Calu3 (cell line): ENCODE measurements at regions not wholly inside any gene's neighbourhood (a gene's known extent, or its start where the extent isn't known, plus 50 kb on each side); places are given as distances from the start of the nearest gene placed in this dataset.

Experiments used
- BruUV-seq: library from RNA; stranded (reverse); fragments of 400-500 nt; replicated peaks from 2 replicates; lab custom pipeline; 2021; lab: Mats Ljungman, UMichigan
- CTCF ChIA-PET: fragments of 300-600 bp; sonication (Branson Sonifier 250); formaldehyde crosslinking; loops from one replicate; lab custom pipeline; 2022; ENCODE audit warnings: antibody characterized with exemption; lab: Charles Lee
- DNase-seq: peaks from one replicate; pipeline ENCODE4 v3.0.0; 2022
- H3K27ac Mint-ChIP-seq: one replicate; pipeline ENCODE4 v1.8.0; 2022; ENCODE audit warnings: mixed read lengths; ENCODE audit not compliant: unreplicated experiment
- H3K27me3 Mint-ChIP-seq: one replicate; pipeline ENCODE4 v1.8.0; 2022; ENCODE audit warnings: mixed read lengths; ENCODE audit not compliant: unreplicated experiment
- H3K36me3 Mint-ChIP-seq: one replicate; pipeline ENCODE4 v1.8.0; 2022; ENCODE audit warnings: mild to moderate bottlenecking, moderate library complexity, mixed read lengths; ENCODE audit not compliant: insufficient read depth, unreplicated experiment
- H3K4me1 Mint-ChIP-seq: one replicate; pipeline ENCODE4 v1.8.0; 2022; ENCODE audit warnings: mild to moderate bottlenecking, low read depth, mixed read lengths; ENCODE audit not compliant: unreplicated experiment
- H3K4me3 Mint-ChIP-seq: one replicate; pipeline ENCODE4 v1.8.0; 2022; ENCODE audit warnings: mild to moderate bottlenecking, low read depth, moderate library complexity, mixed read lengths; ENCODE audit not compliant: unreplicated experiment
- H3K9me3 Mint-ChIP-seq: one replicate; pipeline ENCODE4 v1.8.0; 2022; ENCODE audit warnings: low read depth, mixed read lengths; ENCODE audit not compliant: unreplicated experiment
- CTCF ChIP-seq: fragments of 200-600 bp; IDR thresholded peaks from one replicate; pipeline ENCODE4 v1.8.0; 2022; ENCODE audit warnings: antibody characterized with exemption; ENCODE audit not compliant: unreplicated experiment
- intact Hi-C: fragments of 100-400 bp; cut with micrococcal nuclease; formaldehyde crosslinking; loops from one replicate; pipeline ENCODE4 v1.10.0; 2022; ENCODE audit not compliant: unreplicated experiment

GRCh38 chr2:238599549-238600505, 173.1 kb downstream of the ASB1 start:
- Mint-ChIP-seq H3K4me3 (no peak overlapping the region), H3K9me3 (peaks cover 7% of the 10 kb centered on the region), H3K4me1 (peaks cover 18% of the 10 kb centered on the region), H3K27ac (no peak overlapping the region), H3K27me3 (no peaks in the 10 kb centered on the region), H3K36me3 (no peaks in the 10 kb centered on the region)
- BruUV-seq, result no TSS peak
- no peak for TF ChIP-seq CTCF
- intact Hi-C loops, result no loop called here
- no peak for DNase-seq
- CTCF ChIA-PET, result no interaction called here

GRCh38 chr2:238600506-238601432, 174.0 kb downstream of the ASB1 start:
- Mint-ChIP-seq H3K4me1 (peaks cover 18% of the 10 kb centered on the region), H3K9me3 (peaks cover 7% of the 10 kb centered on the region), H3K36me3 (no peaks in the 10 kb centered on the region), H3K27ac (no peak overlapping the region), H3K4me3 (no peak overlapping the region), H3K27me3 (no peaks in the 10 kb centered on the region)
- intact Hi-C loops, result no loop called here
- CTCF ChIA-PET, result no interaction called here
- DNase-seq, result no peak
- no peak for TF ChIP-seq CTCF
- no TSS peak for BruUV-seq

GRCh38 chr2:238601433-238602222, 174.9 kb downstream of the ASB1 start:
- intact Hi-C loops, result no loop called here
- no peak for DNase-seq

More at GRCh38 chr2:238601433-238602222, 174.9 kb downstream of the ASB1 start:
- Mint-ChIP-seq H3K4me1 (peaks cover 17% of the 10 kb centered on the region), H3K27me3 (no peaks in the 10 kb centered on the region), H3K27ac (no peak overlapping the region), H3K36me3 (no peaks in the 10 kb centered on the region), H3K4me3 (no peak overlapping the region), H3K9me3 (peaks cover 7% of the 10 kb centered on the region)
- no TSS peak for BruUV-seq
- CTCF ChIA-PET, result interaction anchor here (1.0 kb wide), 1 partner anchor 19 kb away, joined by 3 read pairs; no protein-coding TSS in a partner anchor
- no peak for TF ChIP-seq CTCF
